DND-41 (cell line): ENCODE measurements at regions not wholly inside any gene's neighbourhood (a gene's known extent, or its start where the extent isn't known, plus 50 kb on each side); places are given as distances from the start of the nearest gene placed in this dataset.

Experiments
- ATAC-seq: fragments of 200-7000 bp; cut with Tn5 transposase; 3 replicates; pipeline ENCODE4 v1.9.1; 2021; ENCODE audit warnings: low read depth; ENCODE audit not compliant: insufficient read depth
- DNase-seq: peaks from one replicate; pipeline ENCODE4 v3.0.0-alpha.2; 2020
- H2AFZ ChIP-seq: 2 replicates; pipeline ENCODE4 v1.6.0; 2012; ENCODE audit warnings: low read depth, low read length
- H3K27ac ChIP-seq: 2 replicates; pipeline ENCODE4 v1.5.1; 2012; ENCODE audit warnings: low read length, inconsistent platforms
- H3K27me3 ChIP-seq: fragments of 200-600 bp; sonication (generic); 2 replicates; pipeline ENCODE4 v1.6.0; 2012; ENCODE audit warnings: low read length, mild to moderate bottlenecking, inconsistent platforms; ENCODE audit not compliant: insufficient read depth, poor library complexity
- H3K36me3 ChIP-seq: 2 replicates; pipeline ENCODE4 v1.5.1; 2012; ENCODE audit warnings: low read length, inconsistent platforms; ENCODE audit not compliant: insufficient read depth
- H3K4me1 ChIP-seq: 2 replicates; pipeline ENCODE4 v1.5.1; 2012; ENCODE audit warnings: mild to moderate bottlenecking, low read length; ENCODE audit not compliant: insufficient read depth
- H3K4me2 ChIP-seq: 2 replicates; pipeline ENCODE4 v1.6.0; 2012; ENCODE audit warnings: mild to moderate bottlenecking, moderate library complexity, low read length, inconsistent platforms; ENCODE audit not compliant: insufficient read depth
- H3K4me3 ChIP-seq, 2 experiments: fragments of 200-600 bp in 1 of 2; shearing (Covaris generic) in 1 of 2; 2 replicates each; pipeline ENCODE4 v1.5.1; 2012 to 2016; ENCODE audit warnings: inconsistent platforms in 2 of 2, low read length in 2 of 2, mild to moderate bottlenecking in 2 of 2, low read depth in 1 of 2, moderate library complexity in 1 of 2
- H3K79me2 ChIP-seq: 2 replicates; pipeline ENCODE4 v1.6.0; 2012; ENCODE audit warnings: low read length, inconsistent platforms; ENCODE audit not compliant: insufficient read depth
- H3K9ac ChIP-seq: 2 replicates; pipeline ENCODE4 v1.6.0; 2012; ENCODE audit warnings: low read depth, mild to moderate bottlenecking, inconsistent platforms, low read length, moderate library complexity
- H3K9me3 ChIP-seq: 2 replicates; pipeline ENCODE4 v1.5.1; 2012; ENCODE audit warnings: low read length, moderate library complexity, mild to moderate bottlenecking, inconsistent platforms; ENCODE audit not compliant: insufficient read depth, severe bottlenecking
- H4K20me1 ChIP-seq: 2 replicates; pipeline ENCODE4 v1.6.0; 2012; ENCODE audit warnings: low read length; ENCODE audit not compliant: insufficient read depth
- EZH2 ChIP-seq: IDR thresholded peaks from 3 replicates; pipeline ENCODE4 v1.6.1; 2012; ENCODE audit warnings: borderline replicate concordance, low read depth, mild to moderate bottlenecking, moderate library complexity, low read length, inconsistent platforms; ENCODE audit not compliant: severe bottlenecking
- TF ChIP-seq, protein P1 (sequence below): IDR thresholded peaks from 2 replicates; pipeline ENCODE4 v1.5.1; 2012; ENCODE audit warnings: borderline replicate concordance, low read length, moderate library complexity, mild to moderate bottlenecking; ENCODE audit not compliant: poor library complexity, severe bottlenecking; ENCODE audit errors: extremely low read depth

DNA sequence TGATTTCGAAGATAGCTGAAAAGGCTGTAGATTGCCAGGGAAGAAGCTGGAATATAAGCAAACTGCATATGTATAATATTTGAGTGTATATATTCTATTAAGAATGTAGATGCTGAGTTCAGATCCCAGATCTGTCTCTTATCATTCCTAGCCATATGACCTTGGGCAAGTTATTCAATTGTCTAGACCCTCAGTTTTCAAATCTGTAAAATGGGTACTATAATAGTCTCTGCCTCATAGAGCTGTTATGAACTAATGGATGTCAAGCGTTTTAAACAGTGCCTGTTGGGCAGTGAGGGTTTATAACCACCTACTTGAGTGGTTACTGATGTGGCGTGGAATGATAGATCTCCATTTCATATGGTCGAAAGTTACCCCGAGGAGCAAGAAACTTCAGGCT lies 130.4 kb downstream of the GAS1 start:
- no peaks in the 10 kb centered on the region for H3K4me1 ChIP-seq
- H4K20me1 ChIP-seq: no peaks in the 10 kb centered on the region
- no peaks in the 10 kb centered on the region for H3K79me2 ChIP-seq
- H3K27ac ChIP-seq: no peak overlapping the region
- no peaks in the 10 kb centered on the region for H3K36me3 ChIP-seq
- no peak overlapping the region for H3K4me3 ChIP-seq
- no peak for TF ChIP-seq EZH2
- TF ChIP-seq, protein P1, sequence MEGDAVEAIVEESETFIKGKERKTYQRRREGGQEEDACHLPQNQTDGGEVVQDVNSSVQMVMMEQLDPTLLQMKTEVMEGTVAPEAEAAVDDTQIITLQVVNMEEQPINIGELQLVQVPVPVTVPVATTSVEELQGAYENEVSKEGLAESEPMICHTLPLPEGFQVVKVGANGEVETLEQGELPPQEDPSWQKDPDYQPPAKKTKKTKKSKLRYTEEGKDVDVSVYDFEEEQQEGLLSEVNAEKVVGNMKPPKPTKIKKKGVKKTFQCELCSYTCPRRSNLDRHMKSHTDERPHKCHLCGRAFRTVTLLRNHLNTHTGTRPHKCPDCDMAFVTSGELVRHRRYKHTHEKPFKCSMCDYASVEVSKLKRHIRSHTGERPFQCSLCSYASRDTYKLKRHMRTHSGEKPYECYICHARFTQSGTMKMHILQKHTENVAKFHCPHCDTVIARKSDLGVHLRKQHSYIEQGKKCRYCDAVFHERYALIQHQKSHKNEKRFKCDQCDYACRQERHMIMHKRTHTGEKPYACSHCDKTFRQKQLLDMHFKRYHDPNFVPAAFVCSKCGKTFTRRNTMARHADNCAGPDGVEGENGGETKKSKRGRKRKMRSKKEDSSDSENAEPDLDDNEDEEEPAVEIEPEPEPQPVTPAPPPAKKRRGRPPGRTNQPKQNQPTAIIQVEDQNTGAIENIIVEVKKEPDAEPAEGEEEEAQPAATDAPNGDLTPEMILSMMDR: no peak
- H3K9me3 ChIP-seq: peaks cover 15% of the 10 kb centered on the region
- H3K4me2 ChIP-seq: no peak overlapping the region
- DNase-seq (no peak), ATAC-seq (no peak)
- no peak overlapping the region for H2AFZ ChIP-seq
- no peak overlapping the region for H3K9ac ChIP-seq
- H3K27me3 ChIP-seq: no peaks in the 10 kb centered on the region

DNA sequence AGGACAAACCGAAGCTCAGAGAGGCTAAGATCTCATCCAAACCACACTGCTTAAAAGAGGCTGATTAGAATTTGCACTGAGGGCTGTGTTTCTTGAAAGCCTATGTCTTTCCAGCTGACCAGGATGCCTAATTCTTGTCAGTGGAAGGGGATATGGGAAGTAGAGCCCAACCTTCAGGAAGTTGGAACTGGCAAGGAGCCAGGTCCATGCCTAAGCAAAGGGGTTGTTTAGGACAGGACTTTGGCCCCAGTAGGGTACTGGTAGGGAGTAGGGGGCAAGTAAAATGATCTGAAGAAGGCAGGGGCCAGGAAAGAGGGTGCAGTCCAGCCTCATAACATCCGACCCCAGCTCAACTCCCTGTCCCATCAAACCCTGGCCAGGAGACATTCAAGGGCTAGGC lies 130.9 kb downstream of the GAS1 start:
- Histone ChIP-seq H3K4me2 (no peak overlapping the region), H3K79me2 (no peaks in the 10 kb centered on the region), H3K4me1 (no peaks in the 10 kb centered on the region), H4K20me1 (no peaks in the 10 kb centered on the region), H3K27me3 (no peaks in the 10 kb centered on the region), H2AFZ (no peak overlapping the region), H3K27ac (no peak overlapping the region), H3K4me3 (no peak overlapping the region), H3K9ac (no peak overlapping the region), H3K36me3 (no peaks in the 10 kb centered on the region), H3K9me3 (peaks cover 15% of the 10 kb centered on the region)
- no peak for ATAC-seq
- no peak for DNase-seq
- TF ChIP-seq, protein P1: no peak
- TF ChIP-seq EZH2: no peak

DNA sequence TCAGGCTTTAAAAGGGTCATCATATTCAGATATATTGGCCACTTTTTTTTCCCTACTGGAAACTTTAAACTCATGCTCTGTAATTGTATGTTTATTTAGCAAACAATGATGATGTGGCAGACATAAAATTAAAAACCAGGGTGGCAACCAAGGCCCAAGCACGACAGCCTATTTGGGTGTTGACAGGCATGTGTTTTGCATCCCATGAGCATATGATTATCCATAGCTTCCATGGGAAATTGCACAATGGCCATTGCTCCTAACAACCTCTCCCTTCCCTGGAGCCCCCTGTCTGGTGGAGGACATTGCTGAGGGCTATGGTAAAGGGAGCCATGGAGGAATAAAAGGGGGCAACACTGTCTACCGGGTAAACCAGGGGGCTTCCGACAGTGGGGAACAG lies 134.7 kb downstream of the GAS1 start:
- no peaks in the 10 kb centered on the region for H3K9me3 ChIP-seq
- no peaks in the 10 kb centered on the region for H3K36me3 ChIP-seq
- no peaks in the 10 kb centered on the region for H3K79me2 ChIP-seq
- no peak overlapping the region for H3K27ac ChIP-seq
- H3K27me3 ChIP-seq: no peaks in the 10 kb centered on the region
- H3K4me1 ChIP-seq: no peaks in the 10 kb centered on the region
- ATAC-seq: no peak
- no peaks in the 10 kb centered on the region for H4K20me1 ChIP-seq
- TF ChIP-seq EZH2: no peak
- TF ChIP-seq, protein P1: no peak
- H3K9ac ChIP-seq: no peak overlapping the region
- H2AFZ ChIP-seq: no peak overlapping the region
- no peak for DNase-seq
- no peak overlapping the region for H3K4me3 ChIP-seq
- H3K4me2 ChIP-seq: no peak overlapping the region
